ENCODE measurements at regions not wholly inside any gene's neighbourhood (a gene's known extent, or its start where the extent isn't known, plus 50 kb on each side); places are given as distances from the start of the nearest gene placed in this dataset.
"Not testable (repeated sequence)": the region's sequence is repeated elsewhere in the genome, so short reads cannot be mapped to it uniquely, and the experiment has no call there.

DNA sequence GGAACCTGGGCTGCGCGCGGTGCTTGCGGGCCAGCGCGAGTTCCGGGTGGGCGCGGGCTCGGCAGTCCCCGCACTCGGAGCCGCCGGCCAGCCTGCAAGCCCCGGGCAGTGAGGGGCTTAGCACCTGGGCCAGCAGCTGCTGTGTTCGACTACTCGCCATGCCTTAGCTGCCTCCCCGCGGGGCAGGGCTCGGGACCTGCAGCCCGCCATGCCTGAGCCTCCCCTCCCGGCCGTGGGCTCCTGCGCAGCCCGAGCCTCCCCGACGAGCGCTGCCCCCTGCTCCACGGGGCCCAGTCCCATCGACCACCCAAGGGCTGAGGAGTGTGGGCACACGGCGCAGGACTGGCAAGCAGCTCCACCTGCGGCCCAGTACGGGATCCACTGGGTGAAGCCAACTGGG, 77.1 kb downstream of the SPRING1 start:
- not testable (repeated sequence) for TF ChIP-seq CEBPB (IDR thresholded peaks at IDR 0.05; ENCODE audit: low read depth); EZH2 (IDR thresholded peaks at IDR 0.05); ZFX (IDR thresholded peaks at IDR 0.05); YY1 (IDR thresholded peaks at IDR 0.05; ENCODE audit: extremely low read depth, insufficient replicate concordance, low read depth, low read length); POLR2AphosphoS5 (IDR thresholded peaks at IDR 0.05; ENCODE audit: low read depth, low read length); ZNF274 (IDR thresholded peaks at IDR 0.05; ENCODE audit: low read depth, low read length); ELF1 (IDR thresholded peaks at IDR 0.05; ENCODE audit: borderline replicate concordance, low read depth); TCF7L2 (IDR thresholded peaks at IDR 0.05; ENCODE audit: borderline replicate concordance, extremely low read depth, insufficient read depth, insufficient read length)
- TF ChIP-seq, protein P1, sequence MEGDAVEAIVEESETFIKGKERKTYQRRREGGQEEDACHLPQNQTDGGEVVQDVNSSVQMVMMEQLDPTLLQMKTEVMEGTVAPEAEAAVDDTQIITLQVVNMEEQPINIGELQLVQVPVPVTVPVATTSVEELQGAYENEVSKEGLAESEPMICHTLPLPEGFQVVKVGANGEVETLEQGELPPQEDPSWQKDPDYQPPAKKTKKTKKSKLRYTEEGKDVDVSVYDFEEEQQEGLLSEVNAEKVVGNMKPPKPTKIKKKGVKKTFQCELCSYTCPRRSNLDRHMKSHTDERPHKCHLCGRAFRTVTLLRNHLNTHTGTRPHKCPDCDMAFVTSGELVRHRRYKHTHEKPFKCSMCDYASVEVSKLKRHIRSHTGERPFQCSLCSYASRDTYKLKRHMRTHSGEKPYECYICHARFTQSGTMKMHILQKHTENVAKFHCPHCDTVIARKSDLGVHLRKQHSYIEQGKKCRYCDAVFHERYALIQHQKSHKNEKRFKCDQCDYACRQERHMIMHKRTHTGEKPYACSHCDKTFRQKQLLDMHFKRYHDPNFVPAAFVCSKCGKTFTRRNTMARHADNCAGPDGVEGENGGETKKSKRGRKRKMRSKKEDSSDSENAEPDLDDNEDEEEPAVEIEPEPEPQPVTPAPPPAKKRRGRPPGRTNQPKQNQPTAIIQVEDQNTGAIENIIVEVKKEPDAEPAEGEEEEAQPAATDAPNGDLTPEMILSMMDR (IDR thresholded peaks at IDR 0.05 in 2 of 3, conservative IDR thresholded peaks at IDR 0.05 in 1 of 3; ENCODE audit: borderline replicate concordance in 1 of 3, insufficient read depth in 1 of 3, low read depth in 2 of 3, low read length in 2 of 3), result not testable (repeated sequence)
- TF ChIP-seq, protein P2, sequence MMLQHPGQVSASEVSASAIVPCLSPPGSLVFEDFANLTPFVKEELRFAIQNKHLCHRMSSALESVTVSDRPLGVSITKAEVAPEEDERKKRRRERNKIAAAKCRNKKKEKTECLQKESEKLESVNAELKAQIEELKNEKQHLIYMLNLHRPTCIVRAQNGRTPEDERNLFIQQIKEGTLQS (IDR thresholded peaks at IDR 0.05), result not testable (repeated sequence)
- TF ChIP-seq, protein P3, sequence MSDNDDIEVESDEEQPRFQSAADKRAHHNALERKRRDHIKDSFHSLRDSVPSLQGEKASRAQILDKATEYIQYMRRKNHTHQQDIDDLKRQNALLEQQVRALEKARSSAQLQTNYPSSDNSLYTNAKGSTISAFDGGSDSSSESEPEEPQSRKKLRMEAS (IDR thresholded peaks at IDR 0.05), result not testable (repeated sequence)
